Nephron progenitor cell (in vitro differentiated cells): ENCODE measurements at regions not wholly inside any gene's neighbourhood (a gene's known extent, or its start where the extent isn't known, plus 50 kb on each side); places are given as distances from the start of the nearest gene placed in this dataset.

Source experiments
- DNase-seq: peaks from one replicate; pipeline ENCODE4 v3.0.0; 2021
- H3K27ac Mint-ChIP-seq: 2 replicates; pipeline ENCODE4 v1.8.0; 2021; ENCODE audit warnings: mild to moderate bottlenecking, moderate library complexity, mixed read lengths
- H3K27me3 Mint-ChIP-seq: 2 replicates; pipeline ENCODE4 v1.8.0; 2021; ENCODE audit warnings: mild to moderate bottlenecking, low read depth, mixed read lengths; ENCODE audit not compliant: poor library complexity
- H3K36me3 Mint-ChIP-seq: 2 replicates; pipeline ENCODE4 v1.8.0; 2021; ENCODE audit warnings: low read depth, mixed read lengths
- H3K4me1 Mint-ChIP-seq: 2 replicates; pipeline ENCODE4 v1.8.0; 2021; ENCODE audit warnings: mixed read lengths
- H3K4me3 Mint-ChIP-seq: 2 replicates; pipeline ENCODE4 v1.8.0; 2021; ENCODE audit warnings: mild to moderate bottlenecking, moderate library complexity, mixed read lengths
- H3K9me3 Mint-ChIP-seq: 2 replicates; pipeline ENCODE4 v1.8.0; 2021; ENCODE audit warnings: mild to moderate bottlenecking, moderate library complexity, mixed read lengths
- CTCF ChIP-seq: fragments of 200-600 bp; sonication (generic); IDR thresholded peaks from 2 replicates; pipeline ENCODE4 v1.5.0; 2021; ENCODE audit warnings: antibody characterized with exemption

GRCh38 chr5:28737682-28738081, 1699.3 kb upstream of the CDH9 start:
- Mint-ChIP-seq H3K4me3 (no peak overlapping the region), H3K27me3 (peaks cover 5% of the 10 kb centered on the region), H3K27ac (no peak overlapping the region), H3K9me3 (no peaks in the 10 kb centered on the region), H3K4me1 (no peaks in the 10 kb centered on the region), H3K36me3 (no peaks in the 10 kb centered on the region)
- no peak for DNase-seq
- no peak for TF ChIP-seq CTCF

GRCh38 chr5:28737222-28737621, 1698.8 kb upstream of the CDH9 start:
- Mint-ChIP-seq H3K9me3 (no peaks in the 10 kb centered on the region), H3K36me3 (no peaks in the 10 kb centered on the region), H3K27me3 (peaks cover 5% of the 10 kb centered on the region), H3K4me3 (no peak overlapping the region), H3K27ac (no peak overlapping the region), H3K4me1 (no peaks in the 10 kb centered on the region)
- no peak for DNase-seq
- no peak for TF ChIP-seq CTCF

- H3K36me3 Mint-ChIP-seq, result no peaks in the 10 kb centered on the region
- H3K9me3 Mint-ChIP-seq, result no peaks in the 10 kb centered on the region
- no peaks in the 10 kb centered on the region for H3K4me1 Mint-ChIP-seq
- H3K27me3 Mint-ChIP-seq, result peaks cover 3% of the 10 kb centered on the region
- no peak for TF ChIP-seq CTCF
- H3K27ac Mint-ChIP-seq, result no peak overlapping the region
- no peak for DNase-seq
- no peak overlapping the region for H3K4me3 Mint-ChIP-seq
Observed at GRCh38 chr5:28734396-28734795, 1696.0 kb upstream of the CDH9 start.

- no peaks in the 10 kb centered on the region for H3K9me3 Mint-ChIP-seq
- H3K4me3 Mint-ChIP-seq, result no peak overlapping the region
- no peaks in the 10 kb centered on the region for H3K27me3 Mint-ChIP-seq
- no peak for TF ChIP-seq CTCF
- no peaks in the 10 kb centered on the region for H3K4me1 Mint-ChIP-seq
- H3K27ac Mint-ChIP-seq, result no peak overlapping the region
- DNase-seq, result no peak
- no peaks in the 10 kb centered on the region for H3K36me3 Mint-ChIP-seq
Observed at GRCh38 chr5:28729067-28729466, 1690.7 kb upstream of the CDH9 start.

GRCh38 chr5:28726815-28727214, 1688.4 kb upstream of the CDH9 start:
- Mint-ChIP-seq H3K4me3 (no peak overlapping the region), H3K27ac (no peak overlapping the region), H3K4me1 (no peaks in the 10 kb centered on the region), H3K36me3 (no peaks in the 10 kb centered on the region), H3K27me3 (no peaks in the 10 kb centered on the region), H3K9me3 (no peaks in the 10 kb centered on the region)
- no peak for TF ChIP-seq CTCF
- no peak for DNase-seq

- no peak for TF ChIP-seq CTCF
- Mint-ChIP-seq H3K27ac (no peak overlapping the region), H3K9me3 (no peaks in the 10 kb centered on the region), H3K4me3 (no peak overlapping the region), H3K27me3 (peaks cover 3% of the 10 kb centered on the region), H3K36me3 (no peaks in the 10 kb centered on the region), H3K4me1 (no peaks in the 10 kb centered on the region)
- no peak for DNase-seq
Observed at GRCh38 chr5:28725001-28725400, 1686.6 kb upstream of the CDH9 start.
